ENCODE measurements at regions not wholly inside any gene's neighbourhood (a gene's known extent, or its start where the extent isn't known, plus 50 kb on each side); places are given as distances from the start of the nearest gene placed in this dataset.
"Not testable (repeated sequence)": the region's sequence is repeated elsewhere in the genome, so short reads cannot be mapped to it uniquely, and the experiment has no call there.

GRCh38 chr7:32221736-32222135, 151.5 kb upstream of the PDE1C start:
- DNase-seq = no peak

- no peak for DNase-seq
Measured at GRCh38 chr7:32221056-32221455, 150.8 kb upstream of the PDE1C start.

GRCh38 chr7:32219831-32220230, 149.6 kb upstream of the PDE1C start:
- not testable (repeated sequence) for DNase-seq

GRCh38 chr7:32219416-32219815, 149.2 kb upstream of the PDE1C start:
- DNase-seq = no peak

GRCh38 chr7:32218741-32219288, 148.6 kb upstream of the PDE1C start:
- no peak for DNase-seq

- no peak for DNase-seq
Measured at GRCh38 chr7:32218154-32218467, 147.9 kb upstream of the PDE1C start.

- DNase-seq = no peak
Measured at GRCh38 chr7:32217341-32218153, 147.3 kb upstream of the PDE1C start.

GRCh38 chr7:32216759-32217158, 146.6 kb upstream of the PDE1C start:
- DNase-seq = no peak

- DNase-seq = no peak
Measured at GRCh38 chr7:32215697-32216096, 145.5 kb upstream of the PDE1C start.

GRCh38 chr7:32214913-32215312, 144.7 kb upstream of the PDE1C start:
- no peak for DNase-seq

- DNase-seq = no peak
Measured at GRCh38 chr7:32212321-32212720, 142.1 kb upstream of the PDE1C start.

- DNase-seq = no peak
Measured at GRCh38 chr7:32206987-32207386, 136.8 kb upstream of the PDE1C start.

GRCh38 chr7:32206488-32206887, 136.3 kb upstream of the PDE1C start:
- DNase-seq = no peak

- DNase-seq = not testable (repeated sequence)
Measured at GRCh38 chr7:32205298-32205824, 135.2 kb upstream of the PDE1C start.

GRCh38 chr7:32204361-32205018, 134.3 kb upstream of the PDE1C start:
- peak; percentile 59 for DNase-seq

- DNase-seq = no peak
Measured at GRCh38 chr7:32200646-32201045, 130.4 kb upstream of the PDE1C start.

GRCh38 chr7:32194537-32194936, 124.3 kb upstream of the PDE1C start:
- no peak for DNase-seq

GRCh38 chr7:32191305-32191704, 121.1 kb upstream of the PDE1C start:
- DNase-seq = no peak

GRCh38 chr7:32179567-32179966, 109.4 kb upstream of the PDE1C start:
- DNase-seq = no peak

GRCh38 chr7:32178677-32179366, 108.6 kb upstream of the PDE1C start:
- no peak for DNase-seq

GRCh38 chr7:32177232-32177631, 107.0 kb upstream of the PDE1C start:
- DNase-seq = no peak

GRCh38 chr7:32175099-32175498, 104.9 kb upstream of the PDE1C start:
- no peak for DNase-seq

- DNase-seq = no peak
Measured at GRCh38 chr7:32171248-32171647, 101.0 kb upstream of the PDE1C start.

- DNase-seq = no peak
Measured at GRCh38 chr7:32170838-32171237, 100.6 kb upstream of the PDE1C start.
